HepG2 (cell line): ENCODE measurements at regions not wholly inside any gene's neighbourhood (a gene's known extent, or its start where the extent isn't known, plus 50 kb on each side); places are given as distances from the start of the nearest gene placed in this dataset.

Experiments
- ARID5B ChIP-seq: IDR thresholded peaks from 2 replicates; pipeline ENCODE4 v1.4.0; 2020; ENCODE audit warnings: mild to moderate bottlenecking, missing genetic modification reagents
- BORCS8-MEF2B ChIP-seq: sonication (generic); formaldehyde crosslinking; IDR thresholded peaks from 2 replicates; pipeline ENCODE4 v1.8.0; 2022; ENCODE audit warnings: mild to moderate bottlenecking, missing genetic modification reagents
- CAMTA2 ChIP-seq: sonication (generic); formaldehyde crosslinking; IDR thresholded peaks from 2 replicates; pipeline ENCODE4 v1.4.0; 2020; ENCODE audit warnings: mild to moderate bottlenecking, missing genetic modification reagents, borderline replicate concordance
- CENPX ChIP-seq: sonication (generic); formaldehyde crosslinking; IDR thresholded peaks from 2 replicates; pipeline ENCODE4 v1.9.0; 2021; ENCODE audit warnings: mild to moderate bottlenecking, missing genetic modification reagents, moderate library complexity
- CREM ChIP-seq, 2 experiments: sonication (generic) in 1 of 2; formaldehyde crosslinking in 1 of 2; IDR thresholded peaks; 2 replicates each; pipeline versions ENCODE4 v1.4.0 to v1.6.1; 2016 to 2020; ENCODE audit warnings: antibody characterized with exemption in 1 of 2, mild to moderate bottlenecking in 1 of 2, missing genetic modification reagents in 1 of 2
- POLR2G ChIP-seq: fragments of 200-400 bp; formaldehyde crosslinking; IDR thresholded peaks from 2 replicates; pipeline ENCODE4 v1.6.1; 2018; ENCODE audit warnings: mild to moderate bottlenecking, low read depth, low read length, moderate library complexity
- SATB2 ChIP-seq: sonication (generic); formaldehyde crosslinking; IDR thresholded peaks from 2 replicates; pipeline ENCODE4 v1.5.0; 2020; ENCODE audit warnings: missing genetic modification reagents
- SOX5 ChIP-seq: IDR thresholded peaks from 2 replicates; pipeline ENCODE4 v1.6.1; 2016; ENCODE audit warnings: borderline replicate concordance
- SYNCRIP ChIP-seq: fragments of 200-400 bp; formaldehyde crosslinking; IDR thresholded peaks from 2 replicates; pipeline ENCODE4 v1.6.1; 2018; ENCODE audit warnings: mild to moderate bottlenecking, low read depth, low read length; ENCODE audit not compliant: insufficient read depth
- UBTF ChIP-seq: sonication (generic); formaldehyde crosslinking; IDR thresholded peaks from 2 replicates; pipeline ENCODE4 v1.4.0; 2020; ENCODE audit warnings: mild to moderate bottlenecking, missing genetic modification reagents
- ZFAT ChIP-seq: sonication (generic); formaldehyde crosslinking; conservative IDR thresholded peaks from 2 replicates; pipeline ENCODE4 v1.8.1; 2023; ENCODE audit warnings: missing genetic modification reagents, inconsistent platforms
- ZFP62 ChIP-seq: sonication (generic); formaldehyde crosslinking; IDR thresholded peaks from 2 replicates; pipeline ENCODE4 v1.4.0; 2020; ENCODE audit warnings: missing genetic modification reagents
- ZNF20 ChIP-seq: sonication (generic); formaldehyde crosslinking; IDR thresholded peaks from 2 replicates; pipeline ENCODE4 v1.4.0; 2020; ENCODE audit warnings: mild to moderate bottlenecking, moderate library complexity, missing genetic modification reagents
- ZNF547 ChIP-seq: sonication (generic); formaldehyde crosslinking; IDR thresholded peaks from 2 replicates; pipeline ENCODE4 v1.5.1; 2020; ENCODE audit warnings: mild to moderate bottlenecking, missing genetic modification reagents
- ZNF609 ChIP-seq: sonication (generic); formaldehyde crosslinking; IDR thresholded peaks from 2 replicates; pipeline ENCODE4 v1.4.0; 2020; ENCODE audit warnings: mild to moderate bottlenecking, missing genetic modification reagents, borderline replicate concordance
- ZNF639 ChIP-seq: conservative IDR thresholded peaks from 2 replicates; pipeline ENCODE4 v1.6.1; 2018; ENCODE audit warnings: missing genetic modification reagents
- ZNF790 ChIP-seq: sonication (generic); formaldehyde crosslinking; IDR thresholded peaks from 2 replicates; pipeline ENCODE4 v1.8.0; 2022; ENCODE audit warnings: missing genetic modification reagents, mild to moderate bottlenecking, borderline replicate concordance

DNA sequence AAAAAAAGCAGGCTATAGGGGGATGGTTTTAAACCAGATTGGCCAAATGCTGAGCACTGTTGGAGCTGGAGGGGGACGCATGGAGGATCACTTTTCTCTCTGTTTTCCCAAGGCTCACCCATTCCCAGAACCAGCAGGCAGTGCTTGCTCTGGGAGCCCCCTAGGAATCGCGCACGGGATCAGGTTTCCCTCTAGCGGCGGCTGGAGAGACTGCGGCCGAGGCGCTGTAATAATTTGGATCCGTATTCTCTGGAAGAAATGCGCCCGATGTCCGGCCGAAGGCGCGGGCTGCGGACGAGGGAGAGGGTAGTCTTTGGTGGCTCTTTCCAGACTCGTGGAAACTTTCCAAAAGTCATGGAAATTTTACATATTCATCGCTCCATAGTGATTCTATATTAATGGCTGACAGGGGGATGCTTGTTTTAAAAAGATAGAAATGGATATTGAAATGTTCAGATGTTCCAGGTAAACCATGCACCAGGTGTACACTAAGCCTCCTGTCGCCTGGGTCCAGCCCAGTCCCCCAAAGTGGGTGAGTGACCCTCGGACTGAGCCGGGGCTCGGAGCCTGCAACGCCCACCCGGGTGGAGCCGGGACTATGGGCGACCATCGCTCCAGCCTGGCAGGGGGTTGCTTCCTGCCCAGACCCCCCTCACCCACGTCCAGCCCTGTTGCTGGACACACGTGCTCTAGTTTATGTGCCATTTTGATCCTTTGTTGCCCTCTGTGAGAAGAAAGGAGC, 78.7 kb upstream of the PHACTR3 start (continued):
- TF ChIP-seq ZNF790 (CRISPR knock-in tag) (no peak), BORCS8-MEF2B (no peak), ZNF547 (no peak), CREM (IDR thresholded peaks at IDR 0.05) (no peak), CREM (CRISPR knock-in tag; IDR thresholded peaks at IDR 0.05) (no peak), ZFAT (CRISPR knock-in tag) (no peak), UBTF (no peak), ARID5B (CRISPR knock-in tag) (0 out of 2 replicates have a peak, but pooled peaks have one; percentile 11), SATB2 (CRISPR knock-in tag) (no peak), ZNF20 (CRISPR knock-in tag) (no peak), ZNF609 (CRISPR knock-in tag) (no peak), CENPX (no peak), ZFP62 (no peak), SYNCRIP (no peak), SOX5 (CRISPR knock-in tag) (no peak), ZNF639 (CRISPR knock-in tag) (no peak), CAMTA2 (CRISPR knock-in tag) (no peak), POLR2G (no peak)
